Heart left ventricle (tissue), 13 donors: ENCODE measurements at regions not wholly inside any gene's neighbourhood (a gene's known extent, or its start where the extent isn't known, plus 50 kb on each side); places are given as distances from the start of the nearest gene placed in this dataset.

ENCODE experiments used
- CTCF ChIP-seq, 12 donors: fragments of 200-600 bp; sonication (generic) in 4 of 12; IDR thresholded peaks; one replicate each; pipeline versions ENCODE4 v1.5.0 to v1.8.0; 2018 to 2022; ENCODE audit warnings: antibody characterized with exemption in 12 of 12, mild to moderate bottlenecking in 5 of 12
- POLR2A ChIP-seq, 2 donors: fragments of 450-650 bp; IDR thresholded peaks; one replicate each; pipeline ENCODE4 v1.6.1; 2017; ENCODE audit warnings: antibody characterized with exemption in 2 of 2, mild to moderate bottlenecking in 2 of 2, moderate library complexity in 2 of 2
- donor health status: ischemic (EF 13 %, LVEDD 7.1; RV severe dilation, severe dysfunction).
- donor health status: DM: no; HTN: yes; CAD: no.
- donor health status: DM: no; HTN: no; CAD: no.
- donor health status: ischemic (EF 25% LVEDD 6.9; RV normal size, moderate dysfunction).
- donor health status: ischemic (EF 25% LVEDD 5.7; RV mildly dilated, moderate dysfunction).
- donor health status: ischemic (EF 35%, LVEDD 5.7; RV mildly dilated, moderate dysfunction).
- donor health status: nonischemic (EF 11% LVEDD 7.7; RV severe dilation, severe dysfunction).
- donor health status: DM: yes; HTN: yes; CAD: no.
- donor health status: PGD.
- donor health status: ischemic (EF 29% LVEDD 5.4; RV normal size, mild dysfunction).
- donor health status: nonischemic (EF 23%, LVEDD 6.1; RV moderate dilation, normal function).

DNA sequence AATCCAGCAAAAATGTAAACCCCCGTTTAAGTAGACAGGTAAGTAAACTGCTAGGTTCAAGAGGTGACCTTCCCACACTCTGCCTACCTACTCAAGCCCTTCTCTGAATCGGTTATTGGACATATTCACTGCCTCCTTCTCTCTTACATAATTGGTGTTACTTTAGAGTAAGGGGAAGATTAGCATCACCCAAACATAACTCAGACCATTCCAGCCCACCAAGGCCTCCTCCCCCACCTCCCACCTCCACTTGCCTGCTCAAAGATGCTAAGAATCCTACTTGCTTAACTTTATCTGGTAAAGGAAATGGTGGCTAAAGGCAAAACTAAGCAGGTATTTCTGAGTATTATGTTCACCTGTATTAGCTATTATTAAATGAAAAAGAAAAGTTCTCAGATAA, 55.0 kb upstream of the DTNA start:
- TF ChIP-seq POLR2A (IDR thresholded peaks at IDR 0.05) (no peak), CTCF (IDR thresholded peaks at IDR 0.05) (no peak)
